ENCODE measurements at regions not wholly inside any gene's neighbourhood (a gene's known extent, or its start where the extent isn't known, plus 50 kb on each side); places are given as distances from the start of the nearest gene placed in this dataset.
"Not testable (repeated sequence)": the region's sequence is repeated elsewhere in the genome, so short reads cannot be mapped to it uniquely, and the experiment has no call there.

DNA sequence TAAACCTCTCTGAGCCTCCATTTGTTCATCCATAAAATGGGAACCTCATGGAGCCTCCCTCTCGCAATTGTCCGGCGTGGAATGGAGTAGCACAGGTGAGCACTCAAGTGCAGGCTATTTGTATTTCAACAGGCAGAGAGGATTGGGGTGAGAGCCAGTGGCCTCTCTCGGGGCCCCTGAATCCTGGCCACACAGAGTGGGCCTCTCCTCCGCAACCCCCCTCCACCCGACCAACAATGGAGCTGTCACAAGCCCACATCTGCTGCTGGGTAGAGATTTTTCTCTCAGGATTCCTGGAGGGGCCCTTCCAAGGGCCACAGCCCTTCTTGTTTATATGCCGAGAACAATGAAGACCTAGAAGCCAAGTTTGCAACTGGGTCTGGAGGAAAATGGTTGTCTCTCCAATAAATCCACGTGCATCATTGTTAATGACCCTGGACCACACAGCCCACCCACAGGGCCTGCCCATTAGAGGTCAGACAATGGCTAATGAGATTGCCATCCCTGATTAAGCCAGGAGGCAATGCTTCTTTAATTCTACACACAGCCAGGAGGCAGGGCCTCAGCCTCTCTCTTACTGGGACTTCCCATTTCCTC is 233.0 kb downstream of the ANKRD60 start:
- no peak for DNase-seq

DNA sequence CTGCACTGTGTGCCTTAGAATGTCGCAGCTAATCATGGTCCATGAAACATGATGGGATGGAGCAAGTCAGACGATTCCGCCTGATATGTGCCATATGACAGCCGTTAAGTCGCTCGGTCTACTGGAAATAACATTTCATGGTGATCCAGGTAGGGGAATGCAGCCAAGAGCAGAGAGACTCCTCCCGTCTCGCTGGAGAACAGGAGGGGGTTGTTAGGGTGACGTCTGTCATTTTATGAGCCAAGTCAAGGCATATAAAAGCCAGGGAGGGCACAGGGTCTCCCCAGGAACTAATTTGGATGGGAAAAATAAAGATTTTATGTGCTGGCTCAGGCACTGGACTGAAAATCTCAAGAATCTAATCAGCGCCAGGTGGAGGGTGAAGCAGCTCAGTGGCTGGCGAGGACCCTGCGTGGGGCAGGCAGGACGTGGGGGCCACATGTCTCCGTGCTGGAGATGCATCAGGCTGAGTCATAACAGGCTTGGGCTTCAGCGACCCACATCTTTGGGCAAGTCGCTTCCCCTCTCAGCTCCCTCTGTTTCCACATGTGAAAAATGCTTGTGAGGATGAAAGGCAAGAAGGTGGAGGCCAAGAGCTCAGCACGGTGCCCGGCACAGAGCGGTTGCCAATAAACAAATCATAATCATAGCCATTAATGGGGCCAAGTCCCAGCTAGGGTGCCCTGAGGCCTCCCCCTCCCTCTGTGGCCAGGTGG is 234.6 kb downstream of the ANKRD60 start:
- DNase-seq: no peak

DNA sequence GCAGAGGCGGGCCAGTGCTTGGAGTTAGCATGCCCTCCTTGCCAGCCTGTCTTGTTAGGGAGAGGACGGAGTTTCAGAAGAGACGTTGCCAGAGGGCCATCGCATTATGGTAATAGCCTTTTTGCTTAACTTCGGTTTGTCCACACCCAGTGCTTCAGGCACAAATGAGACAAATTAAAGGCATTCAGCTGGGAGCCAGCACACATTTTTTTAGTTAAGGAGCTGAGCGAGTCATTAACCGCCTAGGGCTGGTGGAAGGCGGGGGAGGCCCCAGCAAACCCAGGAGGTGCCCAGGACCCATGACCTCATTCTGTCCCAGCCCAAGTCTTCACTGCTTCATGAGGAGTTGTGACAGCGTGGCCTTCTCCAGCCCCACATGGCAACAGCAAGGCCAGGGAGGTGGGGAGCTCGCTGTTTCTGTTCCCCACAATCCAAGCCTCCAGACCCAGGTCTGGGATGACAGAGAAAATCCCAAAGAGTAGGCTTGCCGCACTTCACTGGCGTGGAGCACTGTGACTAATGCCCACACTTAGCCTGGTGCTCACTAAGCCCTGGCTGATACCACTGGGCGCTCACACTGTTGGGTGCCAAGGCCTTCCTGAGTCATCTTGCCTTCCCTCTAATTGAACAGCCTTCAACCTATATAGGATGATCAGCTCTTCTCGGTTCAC is 237.1 kb downstream of the ANKRD60 start:
- no peak for DNase-seq

DNA sequence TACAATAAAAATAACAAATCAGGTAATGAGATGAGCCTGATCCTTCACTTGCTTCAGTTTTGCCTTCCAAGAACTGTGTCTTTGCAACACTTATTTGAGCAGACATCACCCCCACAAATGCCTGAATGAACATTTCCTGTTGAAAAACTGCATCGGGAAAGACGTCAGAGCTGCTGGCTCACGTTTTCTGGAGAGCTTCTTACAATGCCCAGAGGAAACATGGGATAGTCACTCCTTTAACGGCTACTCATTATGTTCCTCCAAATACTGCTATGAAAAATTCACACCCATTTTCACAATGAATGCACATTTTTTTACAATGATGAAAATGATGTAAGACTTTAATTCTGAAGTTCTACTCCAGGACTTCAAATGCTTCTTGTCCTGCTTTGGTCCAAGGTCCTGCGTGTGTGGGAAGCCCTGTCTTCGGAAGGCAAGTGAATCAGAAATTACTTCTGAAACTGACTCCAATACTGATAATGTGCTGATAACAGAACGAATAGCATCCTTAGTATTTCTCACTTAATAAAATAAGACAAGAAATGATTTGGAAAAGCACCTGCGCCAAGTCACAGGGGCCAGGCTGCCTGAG is 238.0 kb downstream of the ANKRD60 start:
- no peak for DNase-seq

DNA sequence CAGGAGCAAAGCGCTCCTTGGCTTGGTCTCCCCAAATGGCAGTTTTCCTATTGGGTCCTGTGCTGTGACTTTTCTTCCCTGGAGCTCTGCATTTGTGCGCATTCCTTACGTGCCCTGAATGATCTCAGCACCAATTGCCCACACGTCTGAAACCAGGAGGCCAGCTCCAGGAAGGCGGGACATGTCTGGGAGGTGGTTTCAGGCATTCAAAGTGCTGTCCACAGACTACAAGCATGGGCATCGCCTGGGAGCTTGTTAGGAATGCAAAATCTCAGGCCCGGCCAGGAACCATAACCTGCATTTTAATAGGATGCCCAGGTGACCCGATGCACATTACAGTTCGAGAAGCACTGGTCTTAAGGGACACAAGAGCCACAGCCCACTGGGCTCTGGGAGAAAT is 239.6 kb downstream of the ANKRD60 start:
- no peak for DNase-seq

DNA sequence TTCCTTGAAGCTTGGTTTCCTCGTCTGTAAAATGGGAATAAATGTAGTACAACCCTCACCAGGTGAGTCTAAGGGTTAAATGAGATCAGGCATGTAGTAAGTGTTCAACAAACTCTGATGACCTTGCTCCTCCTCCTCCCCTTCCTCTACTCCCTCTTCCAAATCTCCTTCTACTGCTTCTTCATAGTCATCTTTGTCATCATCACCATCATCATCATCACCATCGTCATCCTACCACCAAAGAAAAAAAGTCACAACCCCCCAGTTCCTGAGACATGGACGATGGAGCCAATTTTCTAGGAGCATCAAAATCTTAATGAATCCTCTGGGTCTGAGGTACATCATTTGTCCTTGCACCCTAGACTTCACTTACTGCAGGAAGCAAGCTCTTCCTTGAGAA is 240.0 kb downstream of the ANKRD60 start:
- DNase-seq: no peak

DNA sequence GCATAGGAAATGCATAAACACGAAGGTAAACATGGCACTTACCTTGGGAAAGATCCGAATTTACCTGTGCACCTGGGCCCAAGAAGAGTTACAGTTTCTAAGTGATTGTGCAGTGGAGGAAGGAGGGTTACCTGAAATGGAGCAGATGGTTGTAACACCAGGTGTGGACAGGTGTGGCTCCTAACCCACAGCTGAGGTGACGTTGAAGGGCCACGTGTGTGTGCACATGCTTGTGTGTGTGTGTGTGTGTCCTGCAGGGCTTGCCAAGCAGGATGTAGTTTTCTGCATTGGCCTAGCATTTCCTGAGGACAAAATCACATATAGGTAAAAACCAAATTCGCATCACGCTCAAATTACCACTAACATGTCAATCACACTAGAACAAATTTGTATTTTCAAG is 240.8 kb downstream of the ANKRD60 start:
- DNase-seq: no peak

DNA sequence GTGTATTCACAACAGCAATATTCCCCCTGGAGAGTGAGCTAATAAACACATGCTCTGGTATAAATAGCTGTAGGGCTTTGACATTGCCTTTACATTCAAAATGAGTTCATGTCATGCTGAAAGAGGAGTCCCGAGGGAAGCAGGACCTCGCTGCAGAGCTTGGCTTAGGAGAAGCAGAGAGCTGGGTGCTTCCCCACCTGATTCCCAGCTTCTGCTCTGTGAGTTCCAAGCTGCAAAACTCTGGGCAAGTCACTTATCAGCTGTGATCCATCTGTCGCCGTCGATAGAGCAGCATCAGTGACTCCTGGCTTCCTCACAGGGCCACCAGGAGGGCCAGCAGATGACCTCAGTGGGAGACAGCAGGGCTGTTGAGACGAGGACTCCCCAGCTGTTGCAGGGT is 241.8 kb downstream of the ANKRD60 start:
- no peak for DNase-seq

DNA sequence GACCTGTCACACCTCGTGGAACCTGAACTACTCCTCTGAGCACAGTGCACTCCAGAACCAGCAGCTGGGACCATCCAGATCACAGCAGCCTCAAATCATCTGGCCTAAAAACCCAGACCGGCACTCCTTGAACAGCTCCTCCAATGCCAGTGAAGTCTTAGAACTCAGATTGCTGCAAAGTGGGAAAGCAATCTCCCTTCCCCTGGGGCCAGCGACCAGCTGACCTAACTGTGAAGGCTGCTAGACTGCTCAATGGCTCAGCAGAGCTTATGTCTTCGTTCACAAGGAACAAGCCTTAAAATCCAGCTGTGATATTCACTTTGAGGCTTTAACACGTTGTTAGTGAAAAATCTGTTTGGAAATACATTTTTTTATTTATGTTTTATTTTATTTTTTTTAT is 243.2 kb downstream of the ANKRD60 start:
- DNase-seq: no peak

DNA sequence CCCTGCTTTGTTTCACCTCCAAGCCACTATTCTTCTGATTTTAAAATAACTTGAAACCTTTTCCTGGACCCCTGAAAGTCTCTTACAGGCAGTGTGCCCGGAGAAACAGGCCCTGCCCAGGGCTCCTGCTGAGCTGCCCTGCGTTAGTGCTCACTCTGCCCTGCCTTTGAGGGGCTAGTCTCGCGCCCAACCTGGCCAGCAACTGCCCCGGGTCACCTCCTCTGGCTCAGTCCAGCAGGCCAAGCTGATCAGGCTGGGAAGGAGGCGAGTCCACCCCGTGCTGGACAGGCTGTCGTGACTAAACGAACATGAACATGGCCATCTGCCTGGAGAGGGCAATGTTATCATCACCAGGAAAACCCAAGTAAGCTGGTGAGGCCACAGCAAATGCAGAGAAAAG is 245.4 kb downstream of the ANKRD60 start:
- DNase-seq: no peak

DNA sequence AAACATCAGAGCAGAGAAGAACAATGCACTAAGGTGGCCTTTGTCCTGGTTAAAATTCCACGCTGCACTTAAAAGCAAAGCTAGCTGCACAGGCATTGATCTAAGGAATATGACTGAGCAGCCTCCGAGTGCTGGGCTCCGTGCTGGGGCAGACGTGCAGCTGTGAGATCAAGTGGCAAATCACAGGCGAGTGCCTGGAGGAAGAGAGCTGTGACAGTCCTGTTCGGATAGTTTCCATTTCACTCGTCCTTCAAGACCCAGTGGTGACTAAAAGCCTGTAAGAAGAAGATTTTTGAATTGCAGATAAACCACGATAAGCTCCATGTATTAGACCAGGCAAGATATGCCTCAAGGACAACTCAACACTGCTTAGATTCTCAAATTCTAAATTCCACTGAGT is 247.9 kb downstream of the ANKRD60 start:
- no peak for DNase-seq

DNA sequence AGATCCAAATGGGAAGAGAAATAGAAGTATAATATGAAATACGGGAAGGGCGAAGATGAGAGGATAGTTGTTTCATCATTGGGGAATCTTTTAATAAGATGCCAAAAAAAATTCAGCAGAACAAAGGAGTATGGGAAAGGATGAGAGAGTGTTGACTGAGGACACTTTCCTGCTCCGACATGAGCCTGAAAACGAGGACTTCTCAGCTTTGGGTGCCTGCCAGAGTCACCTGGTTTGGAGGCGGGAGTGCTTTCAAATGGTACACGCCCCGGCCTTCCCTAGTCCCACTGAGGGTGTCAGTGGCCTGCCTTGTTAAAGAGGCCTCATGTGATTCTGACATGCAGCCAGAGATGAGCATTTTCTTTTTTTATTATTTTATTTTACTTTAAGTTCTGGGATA is 250.9 kb downstream of the ANKRD60 start:
- no peak for DNase-seq

DNA sequence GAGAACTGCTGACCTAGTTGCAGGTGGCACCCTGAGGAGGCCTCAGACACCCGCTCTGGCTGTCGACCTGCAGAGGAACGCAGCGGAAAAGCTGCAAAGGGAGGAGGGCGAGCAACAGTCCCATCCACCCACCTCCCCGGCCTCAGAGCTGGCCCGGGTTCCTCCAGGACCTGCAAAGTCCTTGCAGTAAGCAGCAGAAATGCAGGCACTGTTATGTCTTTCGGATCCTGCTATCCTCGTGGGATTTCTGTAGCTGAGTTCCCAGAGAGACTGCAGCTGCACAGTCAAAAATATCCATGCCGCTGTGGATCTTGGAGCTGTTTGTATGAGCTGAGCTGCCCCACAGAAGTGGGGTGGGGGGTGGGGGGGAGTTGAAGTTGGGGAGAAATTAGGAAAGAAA is 251.3 kb downstream of the ANKRD60 start:
- no peak for DNase-seq

DNA sequence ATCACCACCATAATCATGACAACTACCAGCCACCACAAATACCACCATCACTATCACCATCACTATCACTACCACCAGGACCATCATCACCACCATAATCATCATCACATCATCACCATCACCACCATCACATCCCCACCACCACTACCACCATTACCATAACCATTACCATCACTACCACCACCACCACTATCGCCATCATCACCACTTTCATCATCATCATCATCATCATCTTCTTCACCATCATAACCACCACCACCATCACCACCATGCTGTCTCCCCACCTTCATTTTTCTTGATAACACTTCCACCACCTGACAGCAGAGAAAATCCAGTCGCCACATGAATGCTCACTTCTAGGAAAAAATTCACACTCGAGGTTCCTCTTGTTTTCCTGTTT is 253.6 kb downstream of the ANKRD60 start:
- DNase-seq: no peak

DNA sequence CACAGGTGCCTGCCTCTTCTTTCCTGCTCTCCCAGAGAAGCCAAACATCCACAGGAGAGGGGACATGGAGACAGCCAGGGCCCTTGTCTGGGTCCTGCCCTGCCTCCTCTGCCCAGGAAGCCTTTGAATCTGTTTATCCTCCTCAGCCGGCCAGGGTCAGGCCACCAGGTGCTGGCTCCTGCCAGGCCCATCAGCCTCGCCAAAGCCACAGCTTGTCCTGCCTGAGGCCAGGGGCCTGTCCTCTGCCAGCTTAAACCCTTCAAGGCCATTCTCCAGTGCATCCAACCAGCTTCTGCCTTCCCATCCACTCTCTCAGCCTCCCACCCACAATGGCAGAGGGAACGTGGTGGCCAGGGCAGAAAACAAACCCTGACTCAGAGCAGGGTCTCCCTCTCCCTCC is 254.6 kb downstream of the ANKRD60 start:
- DNase-seq: no peak

DNA sequence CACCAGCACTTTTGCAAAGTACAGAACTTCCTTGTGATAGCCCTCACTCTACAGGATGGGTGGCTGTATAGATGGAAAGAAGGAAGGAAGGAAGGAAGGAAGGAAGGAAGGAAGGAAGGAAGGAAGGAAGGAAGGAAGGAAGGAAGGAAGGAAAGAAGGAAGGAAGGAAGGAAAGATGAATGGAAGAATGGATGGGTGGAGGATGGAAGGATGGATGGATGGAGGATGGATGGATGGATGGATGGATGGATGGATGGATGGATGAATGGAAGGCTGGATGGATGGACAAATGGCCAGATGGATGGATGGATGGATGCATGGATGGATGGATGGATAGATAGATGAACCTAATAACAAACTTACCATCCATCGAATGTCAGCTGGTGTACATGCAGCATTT is 256.9 kb downstream of the ANKRD60 start:
- DNase-seq: not testable (repeated sequence)

DNA sequence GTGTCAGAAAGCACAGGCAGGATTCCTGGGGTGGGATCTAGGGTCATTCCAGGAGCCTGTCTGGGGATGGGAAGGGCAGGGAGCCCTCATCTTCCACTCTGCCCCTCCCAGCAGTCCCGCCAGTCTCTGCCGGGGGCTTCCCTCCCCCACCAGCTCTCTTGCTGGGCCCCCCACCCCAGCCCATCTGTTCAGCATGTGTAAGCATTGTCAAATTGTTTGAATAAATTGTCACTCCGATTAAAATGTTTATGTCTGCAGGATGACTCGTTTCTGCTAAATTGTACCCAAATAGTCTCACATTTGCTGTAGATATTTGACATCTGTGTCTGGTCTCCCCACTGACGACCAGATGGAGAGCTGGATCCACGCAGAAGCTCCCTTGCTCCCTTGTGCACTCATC is 257.6 kb downstream of the ANKRD60 start:
- no peak for DNase-seq

DNA sequence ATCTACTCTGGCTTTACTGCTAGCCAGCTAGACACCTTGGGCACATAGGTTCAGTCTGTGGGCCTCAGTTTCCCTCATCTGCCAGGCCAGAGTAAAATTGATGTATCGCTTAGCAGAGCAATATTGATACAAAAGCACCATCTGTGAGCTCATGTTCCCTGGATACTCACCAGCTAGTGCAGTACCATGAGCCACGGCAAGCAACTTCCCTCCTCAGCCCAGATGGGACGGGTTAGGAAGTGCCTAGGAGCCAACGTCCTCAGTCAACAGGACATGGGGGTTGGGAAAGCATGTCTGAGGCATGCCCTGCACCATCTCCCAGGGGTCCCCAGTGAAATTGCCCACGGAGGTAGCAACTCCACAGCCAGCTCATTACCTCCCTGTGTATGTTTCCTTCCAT is 258.3 kb downstream of the ANKRD60 start:
- no peak for DNase-seq

DNA sequence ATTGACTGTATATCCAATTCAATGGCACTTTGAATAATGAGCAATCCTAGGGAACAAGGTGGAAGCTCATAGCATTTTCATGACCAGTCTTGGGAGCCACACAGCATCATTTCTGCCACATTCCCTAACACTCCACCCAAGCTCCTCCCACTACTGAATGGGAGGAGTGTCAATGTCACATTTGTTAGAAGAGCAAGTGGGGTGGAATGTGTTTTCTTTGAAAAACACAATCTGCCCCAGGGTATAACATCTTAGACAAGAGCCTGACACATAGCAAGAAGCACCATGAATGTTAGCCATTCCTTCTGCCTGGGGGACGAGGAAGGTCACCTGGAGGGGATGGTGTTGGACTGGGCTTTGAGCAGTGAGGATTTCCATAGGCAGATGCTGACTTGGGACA is 258.3 kb upstream of the PMEPA1 start:
- DNase-seq: no peak

DNA sequence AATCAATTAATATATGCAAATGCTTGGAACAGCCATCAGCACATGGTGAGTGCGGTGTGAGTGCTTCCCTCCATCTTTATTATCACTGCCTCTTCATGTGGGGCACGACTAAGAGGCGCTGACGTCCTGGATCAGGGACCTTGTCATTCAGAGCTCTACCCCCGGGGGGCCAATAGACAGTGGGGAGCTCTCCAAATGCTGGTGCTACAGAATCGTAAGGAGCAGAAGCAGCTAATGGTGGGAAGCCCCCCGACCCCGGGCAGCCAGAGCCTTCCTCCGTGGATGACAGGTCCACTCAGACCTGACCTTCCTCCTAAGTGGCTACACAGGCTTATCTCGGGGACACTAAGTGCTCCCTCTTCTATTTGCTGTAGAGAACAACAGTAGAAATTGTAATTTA is 257.5 kb upstream of the PMEPA1 start:
- no peak for DNase-seq

DNA sequence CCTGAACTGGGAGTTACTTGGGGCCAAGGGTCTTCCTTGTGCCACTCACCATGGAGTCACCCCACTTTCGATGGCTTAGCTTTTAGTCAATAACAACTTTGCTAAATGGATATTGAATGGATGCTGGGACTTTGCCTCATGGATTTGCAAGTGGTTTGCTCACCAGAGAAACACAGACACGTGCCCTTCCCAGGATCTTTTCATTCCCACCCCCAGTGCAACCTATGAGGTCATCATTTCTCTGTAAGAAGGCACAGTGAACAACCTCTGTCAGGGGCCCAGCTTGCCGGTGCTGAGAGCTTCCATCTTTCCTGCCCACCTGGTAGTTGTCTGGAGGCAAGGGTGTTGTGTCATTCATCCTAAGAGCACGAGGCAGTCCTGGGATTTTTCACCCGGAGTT is 256.8 kb upstream of the PMEPA1 start:
- no peak for DNase-seq

DNA sequence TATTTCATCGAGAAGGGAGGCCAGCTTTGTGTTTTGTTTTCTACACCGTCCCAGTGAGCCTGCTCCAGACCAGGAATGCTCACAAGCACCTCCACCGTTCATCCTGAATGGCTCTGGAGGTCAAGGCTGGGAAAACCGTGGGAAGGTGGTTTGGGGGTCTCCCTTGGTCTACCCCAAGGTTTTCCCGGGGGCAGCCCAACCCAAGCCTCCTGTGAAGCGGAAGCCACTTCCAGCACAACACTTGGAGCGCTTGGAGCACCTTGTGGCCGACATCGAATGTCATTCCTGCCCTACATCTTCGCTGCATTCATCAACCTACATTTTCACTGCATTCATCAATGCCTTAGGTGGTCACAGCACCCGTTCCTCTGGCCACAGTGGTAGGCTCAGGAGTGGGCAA is 255.6 kb upstream of the PMEPA1 start:
- no peak for DNase-seq

DNA sequence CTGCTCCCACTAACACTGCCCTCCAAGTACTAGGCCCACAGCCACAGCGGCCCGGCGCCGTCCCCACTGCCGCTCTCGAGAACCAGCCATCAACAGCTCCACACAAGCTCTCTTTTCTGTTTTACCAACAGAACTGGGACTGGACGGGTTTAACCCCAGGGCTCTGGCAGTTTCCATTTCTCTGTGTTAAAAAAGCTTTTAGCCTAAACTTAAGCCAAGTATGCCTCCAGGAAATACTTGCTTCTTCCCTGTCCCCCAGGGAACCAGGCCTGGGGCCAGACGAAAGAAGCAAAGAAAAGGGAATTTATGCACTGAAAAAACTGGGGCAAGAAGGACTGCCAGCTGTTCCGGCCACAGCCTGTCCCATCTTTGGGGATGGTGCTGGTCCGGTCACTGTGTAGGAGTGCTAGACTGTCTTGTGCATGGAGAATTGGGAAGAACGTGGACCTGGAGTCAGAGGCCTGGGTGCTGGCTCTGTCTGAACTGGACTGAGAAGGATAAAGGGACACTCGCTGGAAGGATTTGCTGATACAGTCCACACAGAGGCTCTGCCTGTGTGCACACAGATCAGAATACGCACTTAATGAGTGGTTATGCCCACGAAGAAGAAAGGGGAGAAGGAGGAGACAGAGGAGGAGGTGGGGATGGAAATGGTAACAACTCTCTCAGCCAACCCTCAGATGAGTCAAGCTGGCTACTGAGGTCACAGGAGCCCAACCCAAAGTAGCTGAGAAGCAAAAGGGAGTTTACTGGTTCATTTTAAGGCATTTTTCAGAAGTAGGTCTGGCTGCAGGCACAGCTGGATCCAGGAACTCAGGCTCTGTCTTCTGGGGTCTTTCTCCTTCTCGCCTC is 254.4 kb upstream of the PMEPA1 start:
- no peak for DNase-seq

Measured in activated naive CD4-positive, alpha-beta T cell treated with Interleukin-2 at 50 U/mL for 16 hours (primary cell).